A673 (cell line): ENCODE measurements at regions not wholly inside any gene's neighbourhood (a gene's known extent, or its start where the extent isn't known, plus 50 kb on each side); places are given as distances from the start of the nearest gene placed in this dataset.

Experiments used
- EZH2 ChIP-seq: fragments of 200-600 bp; sonication (generic); IDR thresholded peaks from 2 replicates; pipeline ENCODE4 v1.6.1; 2017; ENCODE audit warnings: borderline replicate concordance, low read depth, mild to moderate bottlenecking, mixed read lengths, antibody characterized with exemption, low read length; ENCODE audit not compliant: poor library complexity, severe bottlenecking
- TF ChIP-seq, protein P1 (sequence below): fragments of 300-800, 200-600 bp; sonication (generic); conservative IDR thresholded peaks from 2 replicates; pipeline ENCODE4 v1.5.1; 2017; ENCODE audit warnings: low read depth, mild to moderate bottlenecking, antibody characterized with exemption, low read length, moderate library complexity, mixed read lengths

DNA sequence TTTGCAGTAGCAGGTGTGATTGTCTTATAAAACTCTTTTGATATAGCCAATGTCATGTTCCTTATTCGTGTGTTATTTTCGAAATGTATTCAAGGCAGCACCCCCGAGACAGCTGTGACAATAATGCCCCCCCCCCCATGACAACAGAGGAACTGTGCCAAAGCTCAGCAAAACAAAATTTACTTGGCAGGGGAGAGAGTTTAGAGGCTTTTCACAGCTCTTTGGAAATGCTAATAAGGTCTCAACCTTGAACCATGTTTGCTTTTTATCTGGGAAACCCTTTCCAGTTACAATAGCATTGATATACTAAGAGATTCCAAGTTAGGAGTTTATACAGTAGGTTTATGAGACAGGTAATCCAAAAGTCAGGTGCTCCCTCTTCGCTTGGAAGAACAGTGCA is 56.4 kb upstream of the USP44 start:
- TF ChIP-seq EZH2 = no peak
- TF ChIP-seq, protein P1, sequence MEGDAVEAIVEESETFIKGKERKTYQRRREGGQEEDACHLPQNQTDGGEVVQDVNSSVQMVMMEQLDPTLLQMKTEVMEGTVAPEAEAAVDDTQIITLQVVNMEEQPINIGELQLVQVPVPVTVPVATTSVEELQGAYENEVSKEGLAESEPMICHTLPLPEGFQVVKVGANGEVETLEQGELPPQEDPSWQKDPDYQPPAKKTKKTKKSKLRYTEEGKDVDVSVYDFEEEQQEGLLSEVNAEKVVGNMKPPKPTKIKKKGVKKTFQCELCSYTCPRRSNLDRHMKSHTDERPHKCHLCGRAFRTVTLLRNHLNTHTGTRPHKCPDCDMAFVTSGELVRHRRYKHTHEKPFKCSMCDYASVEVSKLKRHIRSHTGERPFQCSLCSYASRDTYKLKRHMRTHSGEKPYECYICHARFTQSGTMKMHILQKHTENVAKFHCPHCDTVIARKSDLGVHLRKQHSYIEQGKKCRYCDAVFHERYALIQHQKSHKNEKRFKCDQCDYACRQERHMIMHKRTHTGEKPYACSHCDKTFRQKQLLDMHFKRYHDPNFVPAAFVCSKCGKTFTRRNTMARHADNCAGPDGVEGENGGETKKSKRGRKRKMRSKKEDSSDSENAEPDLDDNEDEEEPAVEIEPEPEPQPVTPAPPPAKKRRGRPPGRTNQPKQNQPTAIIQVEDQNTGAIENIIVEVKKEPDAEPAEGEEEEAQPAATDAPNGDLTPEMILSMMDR = no peak
